HEK293 (cell line): ENCODE measurements at regions not wholly inside any gene's neighbourhood (a gene's known extent, or its start where the extent isn't known, plus 50 kb on each side); places are given as distances from the start of the nearest gene placed in this dataset.

Experiments used
- ZBTB17 ChIP-seq: fragments of 450-650 bp; formaldehyde crosslinking; IDR thresholded peaks from 2 replicates; pipeline ENCODE4 v1.5.1; 2016; ENCODE audit warnings: missing biosample characterization, missing genetic modification characterization
- ZFP69B ChIP-seq: fragments of 450-650 bp; formaldehyde crosslinking; IDR thresholded peaks from 2 replicates; pipeline ENCODE4 v1.5.1; 2016; ENCODE audit warnings: missing biosample characterization, missing genetic modification characterization
- ZNF2 ChIP-seq: fragments of 450-650 bp; formaldehyde crosslinking; IDR thresholded peaks from 2 replicates; pipeline ENCODE4 v1.5.1; 2016; ENCODE audit warnings: missing biosample characterization, missing genetic modification characterization
- ZNF423 ChIP-seq: fragments of 450-650 bp; formaldehyde crosslinking; IDR thresholded peaks from 2 replicates; pipeline ENCODE4 v1.5.1; 2016; ENCODE audit warnings: missing biosample characterization, missing genetic modification characterization
- ZNF426 ChIP-seq: fragments of 450-650 bp; formaldehyde crosslinking; IDR thresholded peaks from 2 replicates; pipeline ENCODE4 v1.5.1; 2017; ENCODE audit warnings: missing biosample characterization, missing genetic modification characterization, mild to moderate bottlenecking, inconsistent platforms, moderate library complexity
- ZNF510 ChIP-seq: fragments of 450-650 bp; formaldehyde crosslinking; IDR thresholded peaks from 2 replicates; pipeline ENCODE4 v1.5.1; 2018; ENCODE audit warnings: mild to moderate bottlenecking, missing genetic modification characterization, missing biosample characterization; ENCODE audit not compliant: insufficient replicate concordance
- ZNF658 ChIP-seq: fragments of 450-650 bp; formaldehyde crosslinking; IDR thresholded peaks from 2 replicates; pipeline ENCODE4; 2016; ENCODE audit warnings: missing biosample characterization, missing genetic modification characterization
- TF ChIP-seq, protein P1 (sequence below): fragments of 450-650 bp; formaldehyde crosslinking; optimal IDR thresholded peaks from 2 replicates; pipeline ENCODE3; 2016; ENCODE audit warnings: missing biosample characterization, mild to moderate bottlenecking, missing genetic modification characterization
- TF ChIP-seq, protein P2 (sequence below): fragments of 450-650 bp; formaldehyde crosslinking; IDR thresholded peaks from 2 replicates; pipeline ENCODE4 v1.5.1; 2016; ENCODE audit warnings: missing biosample characterization, missing genetic modification characterization
- TF ChIP-seq, protein P3 (sequence below): fragments of 450-650 bp; formaldehyde crosslinking; IDR thresholded peaks from 2 replicates; pipeline ENCODE4 v1.5.1; 2016; ENCODE audit warnings: missing biosample characterization, missing genetic modification characterization

DNA sequence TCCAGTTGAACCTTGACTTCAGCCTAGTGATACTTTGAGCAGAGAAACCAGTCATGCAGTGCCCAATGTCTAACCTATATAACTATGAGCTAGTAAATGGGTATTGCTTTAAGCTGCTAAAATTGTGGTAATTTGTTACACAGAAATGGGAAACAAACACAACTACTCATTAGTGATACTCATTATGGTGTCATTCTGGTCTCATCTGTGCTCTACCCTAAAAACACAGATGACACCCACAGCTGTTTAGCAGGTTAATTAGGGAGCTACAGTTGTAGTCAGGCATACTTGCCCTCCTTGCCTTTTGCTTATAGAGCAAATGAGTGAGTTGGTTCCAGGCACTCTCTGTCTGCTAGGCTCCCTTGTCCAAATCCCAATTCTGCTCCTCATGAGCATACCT is 50.0 kb upstream of the ATF7IP start:
- TF ChIP-seq, protein P1, sequence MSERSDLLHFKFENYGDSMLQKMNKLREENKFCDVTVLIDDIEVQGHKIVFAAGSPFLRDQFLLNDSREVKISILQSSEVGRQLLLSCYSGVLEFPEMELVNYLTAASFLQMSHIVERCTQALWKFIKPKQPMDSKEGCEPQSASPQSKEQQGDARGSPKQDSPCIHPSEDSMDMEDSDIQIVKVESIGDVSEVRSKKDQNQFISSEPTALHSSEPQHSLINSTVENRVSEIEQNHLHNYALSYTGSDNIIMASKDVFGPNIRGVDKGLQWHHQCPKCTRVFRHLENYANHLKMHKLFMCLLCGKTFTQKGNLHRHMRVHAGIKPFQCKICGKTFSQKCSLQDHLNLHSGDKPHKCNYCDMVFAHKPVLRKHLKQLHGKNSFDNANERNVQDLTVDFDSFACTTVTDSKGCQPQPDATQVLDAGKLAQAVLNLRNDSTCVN: no peak
- no peak for TF ChIP-seq ZNF2 (tag by site-specific recombination)
- TF ChIP-seq ZNF423: no peak
- no peak for TF ChIP-seq ZFP69B (tag by site-specific recombination)
- TF ChIP-seq, protein P2, sequence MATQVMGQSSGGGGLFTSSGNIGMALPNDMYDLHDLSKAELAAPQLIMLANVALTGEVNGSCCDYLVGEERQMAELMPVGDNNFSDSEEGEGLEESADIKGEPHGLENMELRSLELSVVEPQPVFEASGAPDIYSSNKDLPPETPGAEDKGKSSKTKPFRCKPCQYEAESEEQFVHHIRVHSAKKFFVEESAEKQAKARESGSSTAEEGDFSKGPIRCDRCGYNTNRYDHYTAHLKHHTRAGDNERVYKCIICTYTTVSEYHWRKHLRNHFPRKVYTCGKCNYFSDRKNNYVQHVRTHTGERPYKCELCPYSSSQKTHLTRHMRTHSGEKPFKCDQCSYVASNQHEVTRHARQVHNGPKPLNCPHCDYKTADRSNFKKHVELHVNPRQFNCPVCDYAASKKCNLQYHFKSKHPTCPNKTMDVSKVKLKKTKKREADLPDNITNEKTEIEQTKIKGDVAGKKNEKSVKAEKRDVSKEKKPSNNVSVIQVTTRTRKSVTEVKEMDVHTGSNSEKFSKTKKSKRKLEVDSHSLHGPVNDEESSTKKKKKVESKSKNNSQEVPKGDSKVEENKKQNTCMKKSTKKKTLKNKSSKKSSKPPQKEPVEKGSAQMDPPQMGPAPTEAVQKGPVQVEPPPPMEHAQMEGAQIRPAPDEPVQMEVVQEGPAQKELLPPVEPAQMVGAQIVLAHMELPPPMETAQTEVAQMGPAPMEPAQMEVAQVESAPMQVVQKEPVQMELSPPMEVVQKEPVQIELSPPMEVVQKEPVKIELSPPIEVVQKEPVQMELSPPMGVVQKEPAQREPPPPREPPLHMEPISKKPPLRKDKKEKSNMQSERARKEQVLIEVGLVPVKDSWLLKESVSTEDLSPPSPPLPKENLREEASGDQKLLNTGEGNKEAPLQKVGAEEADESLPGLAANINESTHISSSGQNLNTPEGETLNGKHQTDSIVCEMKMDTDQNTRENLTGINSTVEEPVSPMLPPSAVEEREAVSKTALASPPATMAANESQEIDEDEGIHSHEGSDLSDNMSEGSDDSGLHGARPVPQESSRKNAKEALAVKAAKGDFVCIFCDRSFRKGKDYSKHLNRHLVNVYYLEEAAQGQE: no peak
- TF ChIP-seq, protein P3, sequence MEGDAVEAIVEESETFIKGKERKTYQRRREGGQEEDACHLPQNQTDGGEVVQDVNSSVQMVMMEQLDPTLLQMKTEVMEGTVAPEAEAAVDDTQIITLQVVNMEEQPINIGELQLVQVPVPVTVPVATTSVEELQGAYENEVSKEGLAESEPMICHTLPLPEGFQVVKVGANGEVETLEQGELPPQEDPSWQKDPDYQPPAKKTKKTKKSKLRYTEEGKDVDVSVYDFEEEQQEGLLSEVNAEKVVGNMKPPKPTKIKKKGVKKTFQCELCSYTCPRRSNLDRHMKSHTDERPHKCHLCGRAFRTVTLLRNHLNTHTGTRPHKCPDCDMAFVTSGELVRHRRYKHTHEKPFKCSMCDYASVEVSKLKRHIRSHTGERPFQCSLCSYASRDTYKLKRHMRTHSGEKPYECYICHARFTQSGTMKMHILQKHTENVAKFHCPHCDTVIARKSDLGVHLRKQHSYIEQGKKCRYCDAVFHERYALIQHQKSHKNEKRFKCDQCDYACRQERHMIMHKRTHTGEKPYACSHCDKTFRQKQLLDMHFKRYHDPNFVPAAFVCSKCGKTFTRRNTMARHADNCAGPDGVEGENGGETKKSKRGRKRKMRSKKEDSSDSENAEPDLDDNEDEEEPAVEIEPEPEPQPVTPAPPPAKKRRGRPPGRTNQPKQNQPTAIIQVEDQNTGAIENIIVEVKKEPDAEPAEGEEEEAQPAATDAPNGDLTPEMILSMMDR: no peak
- TF ChIP-seq ZNF510 (tag by site-specific recombination): no peak
- TF ChIP-seq ZBTB17 (tag by site-specific recombination): no peak
- no peak for TF ChIP-seq ZNF658
- no peak for TF ChIP-seq ZNF426 (tag by site-specific recombination)
